HG03439 (cell line): ENCODE measurements at regions not wholly inside any gene's neighbourhood (a gene's known extent, or its start where the extent isn't known, plus 50 kb on each side); places are given as distances from the start of the nearest gene placed in this dataset.

Experiments
- ATAC-seq: cut with Tn5 transposase; IDR thresholded peaks from one replicate; pipeline ENCODE4 v1.9.1; 2021; ENCODE audit warnings: mild to moderate bottlenecking, moderate library complexity; ENCODE audit not compliant: unreplicated experiment

- ATAC-seq = no peak
Observed at GRCh38 chr1:104435255-104435654, 685.6 kb downstream of the AMY1C start.

DNA sequence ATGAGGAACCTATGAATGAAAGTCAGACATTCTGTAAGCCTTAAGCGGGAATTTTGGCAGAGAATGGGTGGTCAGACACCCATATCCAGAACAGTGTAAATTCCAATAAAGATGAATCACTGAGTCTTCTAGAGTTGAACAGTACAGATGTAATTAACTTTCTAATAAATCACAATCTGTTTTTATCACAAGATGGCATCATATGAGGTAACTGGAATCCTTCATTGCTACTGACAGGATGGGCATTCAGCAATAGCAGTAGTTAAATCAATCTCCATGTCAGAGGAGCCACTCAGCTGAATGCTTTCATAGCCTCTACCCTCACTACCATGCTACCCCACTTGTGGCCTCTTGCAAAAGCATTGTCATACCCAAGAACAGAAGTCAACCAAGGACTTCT, 690.3 kb downstream of the AMY1C start:
- ATAC-seq = no peak

- no peak for ATAC-seq
Observed at GRCh38 chr1:104456724-104457123, 707.0 kb downstream of the AMY1C start.

DNA sequence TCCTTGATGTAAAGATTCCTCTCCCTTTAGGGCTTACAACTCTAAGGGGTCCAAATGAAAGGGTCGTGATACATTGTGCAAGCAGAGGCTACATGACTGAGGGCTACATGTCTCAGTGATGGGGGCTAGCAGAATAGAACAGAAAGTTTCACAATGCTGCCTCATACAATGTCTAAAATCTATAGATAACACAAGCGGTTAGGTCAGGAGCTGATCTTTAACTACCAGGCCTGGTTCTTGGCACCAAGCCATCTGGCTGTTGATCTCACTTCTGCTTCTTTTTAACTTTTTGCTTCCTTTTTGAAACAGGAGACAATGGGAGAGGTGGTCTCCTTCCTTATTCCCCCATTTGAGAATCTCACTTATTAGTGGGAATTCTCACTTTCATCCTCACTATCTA, 710.2 kb downstream of the AMY1C start:
- ATAC-seq = no peak

DNA sequence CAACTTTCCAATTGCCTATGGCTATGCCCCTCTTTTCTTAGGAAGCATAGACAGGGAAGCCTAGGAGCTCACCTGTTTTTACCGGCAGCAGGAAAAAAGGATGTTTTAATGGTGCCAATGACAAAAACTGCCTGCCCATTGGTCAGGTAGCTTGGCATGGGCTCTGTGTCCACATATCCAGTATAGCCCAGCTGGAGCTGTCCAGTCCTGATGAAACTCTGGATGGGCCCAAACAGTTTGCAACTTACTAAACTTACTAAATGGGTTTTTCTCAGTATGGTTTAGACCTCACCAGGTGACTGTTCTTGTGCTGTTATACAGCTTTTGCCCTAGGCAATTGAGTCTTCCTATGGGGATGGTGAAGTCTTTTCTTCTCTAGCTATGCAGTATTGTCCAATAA, 711.2 kb downstream of the AMY1C start:
- no peak for ATAC-seq

DNA sequence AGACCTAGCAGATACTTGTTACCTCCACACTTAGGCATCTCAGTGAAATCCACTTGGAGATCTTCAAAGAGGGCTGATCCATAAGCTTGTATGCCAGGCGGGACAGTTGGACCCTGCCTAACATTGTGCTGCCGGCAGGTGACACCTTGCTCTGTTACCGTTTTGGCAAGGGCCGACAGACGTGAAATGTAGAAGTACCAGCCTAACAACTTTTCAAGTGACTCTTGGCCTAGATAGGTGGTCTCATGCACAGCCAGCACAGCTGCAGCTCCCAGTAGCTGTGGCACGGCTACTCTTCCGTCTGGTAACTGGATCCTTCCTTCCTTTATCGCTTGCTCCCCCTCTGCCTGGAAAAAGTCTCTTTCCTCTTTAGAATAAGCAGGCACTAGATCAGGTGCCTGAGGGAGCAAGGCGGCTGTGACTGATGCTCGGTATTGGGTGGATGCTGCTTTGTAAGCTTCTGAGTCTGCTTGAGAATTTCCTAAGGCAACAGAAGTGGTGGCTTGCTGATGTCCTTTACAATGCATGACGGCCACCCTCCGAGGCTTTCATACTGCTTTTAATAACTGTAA, 713.5 kb downstream of the AMY1C start:
- ATAC-seq = no peak

GRCh38 chr1:104466068-104466467, 716.4 kb downstream of the AMY1C start:
- ATAC-seq = no peak

DNA sequence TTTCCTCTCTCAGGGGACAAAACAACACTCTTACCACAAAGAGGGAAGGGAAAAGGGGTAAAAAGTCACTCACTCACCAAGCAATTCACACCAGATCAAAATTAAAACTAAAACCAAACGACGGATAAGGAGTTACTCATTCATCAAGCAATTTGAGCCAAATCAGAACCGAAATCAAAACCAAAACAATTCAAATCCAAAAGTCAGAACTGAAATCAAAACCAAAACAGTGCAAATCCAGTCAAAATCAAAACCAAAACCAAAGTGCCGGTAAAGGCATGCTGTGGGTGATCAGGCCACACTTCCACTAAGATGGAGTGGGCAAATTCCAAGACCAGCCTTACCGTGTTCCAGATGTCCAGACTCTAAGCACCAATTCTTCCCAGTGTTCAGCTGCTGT, 717.9 kb downstream of the AMY1C start:
- ATAC-seq = peak; percentile 58

GRCh38 chr1:104468282-104468681, 718.6 kb downstream of the AMY1C start:
- no peak for ATAC-seq

GRCh38 chr1:104476126-104476525, 726.4 kb downstream of the AMY1C start:
- ATAC-seq = no peak

DNA sequence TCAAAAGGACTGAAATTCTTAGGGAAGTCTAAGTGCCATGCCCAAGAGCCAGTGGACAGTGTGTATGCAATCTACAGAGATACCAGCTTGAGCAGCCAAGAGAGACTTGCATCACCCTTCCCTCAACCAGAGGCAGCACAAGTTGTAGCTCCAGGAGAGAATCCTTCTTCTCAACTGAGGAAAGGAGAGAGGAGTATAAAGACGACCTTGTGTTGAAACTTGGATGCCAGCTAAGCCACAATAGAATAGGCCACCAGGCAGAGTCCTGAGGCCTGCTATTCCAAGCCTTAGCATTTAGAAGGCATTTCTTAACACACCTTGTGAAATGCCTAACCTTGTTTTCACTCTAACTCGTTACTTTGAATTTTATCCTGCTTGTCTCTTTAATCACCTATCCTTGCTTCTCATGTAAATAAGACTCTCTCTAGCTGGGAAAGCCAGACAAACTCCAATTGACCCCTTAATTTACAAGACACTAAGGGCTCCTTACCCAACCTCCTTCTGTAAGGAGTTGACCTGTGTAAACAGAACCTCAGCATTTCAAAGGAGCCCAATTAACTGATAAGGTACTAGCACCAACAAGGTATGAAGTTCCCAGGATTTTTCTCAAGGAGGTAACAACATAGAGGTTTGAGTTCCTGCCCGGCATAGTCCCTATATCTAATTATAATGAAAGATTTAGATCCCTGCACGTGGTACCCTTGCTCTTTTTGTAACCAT, 738.8 kb downstream of the AMY1C start:
- ATAC-seq = no peak

DNA sequence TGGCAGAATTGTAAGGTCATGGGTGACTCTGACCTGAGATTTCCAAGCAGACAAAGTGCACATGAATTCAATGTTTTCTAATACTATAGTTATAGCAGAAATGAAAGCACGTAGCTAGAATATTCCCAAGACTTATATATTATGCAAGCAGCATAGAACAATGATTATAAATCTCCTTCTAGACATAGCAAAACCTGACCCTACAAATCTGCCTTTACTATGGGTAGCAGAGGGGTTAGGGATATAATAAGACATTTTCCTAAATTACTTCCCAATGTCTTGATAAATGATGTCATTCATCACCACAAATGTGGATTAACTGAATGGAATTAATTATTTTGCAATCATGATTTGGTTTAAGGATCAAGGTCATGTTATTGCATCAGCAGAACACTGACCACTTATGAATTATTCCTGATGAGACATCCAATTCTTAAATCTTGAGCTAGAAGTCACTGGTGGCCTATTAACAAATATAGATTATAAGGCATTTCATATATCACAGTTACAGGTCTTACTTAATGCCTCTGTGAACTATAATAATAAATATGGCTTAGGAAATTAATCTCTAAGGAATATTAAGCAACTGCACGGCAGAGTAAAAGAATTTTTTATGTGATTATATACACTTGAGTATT, 776.6 kb downstream of the AMY1C start:
- no peak for ATAC-seq

GRCh38 chr1:104531990-104532389, 782.3 kb downstream of the AMY1C start:
- no peak for ATAC-seq

GRCh38 chr1:104574620-104575019, 824.9 kb downstream of the AMY1C start:
- ATAC-seq = no peak

GRCh38 chr1:104592926-104593325, 843.2 kb downstream of the AMY1C start:
- no peak for ATAC-seq

- ATAC-seq = no peak
Observed at GRCh38 chr1:104593413-104594187, 843.9 kb downstream of the AMY1C start.

GRCh38 chr1:104617474-104617873, 867.8 kb downstream of the AMY1C start:
- no peak for ATAC-seq

DNA sequence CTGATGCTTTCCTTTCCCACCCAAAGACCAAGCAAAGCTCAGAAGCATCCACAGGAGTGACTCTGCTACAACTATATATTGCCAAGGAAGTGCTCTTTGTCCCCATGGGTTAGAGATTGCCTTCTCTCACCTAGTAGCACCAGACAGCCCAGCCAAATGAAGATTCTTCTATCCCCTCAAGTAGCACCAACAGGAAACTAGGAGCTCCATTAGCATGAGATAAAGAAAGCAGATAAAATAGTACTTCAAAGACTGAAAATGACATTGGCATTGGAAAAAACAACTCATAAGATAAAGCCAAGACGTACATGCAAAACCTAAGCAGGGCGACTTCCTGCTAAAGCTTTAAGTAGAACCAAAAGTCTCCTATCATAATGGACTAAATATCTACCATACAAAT, 871.5 kb downstream of the AMY1C start:
- no peak for ATAC-seq

DNA sequence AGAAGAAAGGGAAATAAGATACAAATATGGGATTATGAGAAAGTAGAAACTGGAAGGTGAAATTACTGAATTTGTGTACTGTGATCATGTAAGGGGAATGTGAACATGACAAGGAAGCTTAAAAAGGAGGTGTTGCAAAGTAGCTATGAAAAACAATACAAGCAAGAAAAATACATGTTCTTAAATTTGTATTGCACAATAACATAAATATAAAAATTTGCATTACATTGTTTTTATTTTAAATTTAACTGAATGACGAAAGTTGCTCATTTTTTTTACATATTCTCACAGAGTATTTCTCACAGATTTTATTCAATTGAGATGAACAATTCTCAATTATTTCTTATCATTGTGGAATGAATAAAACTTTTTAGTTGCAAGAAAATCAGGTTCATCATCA, 874.8 kb downstream of the AMY1C start:
- ATAC-seq = no peak

DNA sequence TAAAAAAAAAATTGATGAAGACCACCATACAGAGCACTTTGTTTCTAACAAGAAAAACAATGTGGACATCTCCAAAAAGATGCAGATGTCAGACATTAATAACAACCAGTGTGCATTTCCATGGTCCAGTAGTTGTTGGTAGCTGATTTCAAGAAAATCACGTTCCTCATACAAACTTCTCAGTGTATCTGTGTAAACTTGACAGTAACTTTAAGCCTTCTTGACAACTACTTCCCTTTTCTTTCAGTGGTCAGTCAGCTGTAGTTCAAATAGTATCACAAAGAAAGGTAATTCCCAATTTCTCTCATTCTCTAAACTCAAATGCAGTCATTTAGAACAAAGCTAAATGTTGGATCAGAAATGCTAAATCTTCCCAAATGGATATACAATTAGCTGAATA, 879.9 kb downstream of the AMY1C start:
- no peak for ATAC-seq

DNA sequence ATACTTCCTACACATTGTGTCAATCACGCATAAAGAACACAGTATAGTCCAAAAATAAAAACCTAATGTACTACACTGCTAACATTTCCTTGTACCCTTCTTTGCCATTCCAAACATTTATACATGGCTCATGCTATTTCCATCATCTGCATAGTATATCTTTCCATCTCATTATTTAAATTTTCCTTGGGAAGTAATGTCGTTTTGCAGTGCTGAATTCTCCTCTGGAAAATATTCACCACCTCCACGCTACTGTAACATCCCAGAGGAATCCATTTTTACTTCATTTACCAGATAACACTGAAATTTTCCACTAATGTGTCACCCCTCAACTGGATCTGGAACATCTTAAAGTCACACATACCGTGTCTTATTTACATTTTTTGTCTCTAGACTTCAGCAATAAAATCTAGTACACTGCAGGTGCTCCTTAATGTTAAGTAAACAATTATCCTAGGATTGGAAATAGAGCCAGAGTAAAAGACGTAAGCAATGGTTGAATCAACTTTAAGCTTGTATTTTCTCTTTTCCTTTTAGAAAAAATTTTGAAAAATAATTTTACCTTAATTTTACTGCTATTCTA, 881.0 kb downstream of the AMY1C start:
- ATAC-seq = no peak
